ENCODE measurements at regions not wholly inside any gene's neighbourhood (a gene's known extent, or its start where the extent isn't known, plus 50 kb on each side); places are given as distances from the start of the nearest gene placed in this dataset.
"Not testable (repeated sequence)": the region's sequence is repeated elsewhere in the genome, so short reads cannot be mapped to it uniquely, and the experiment has no call there.

DNA sequence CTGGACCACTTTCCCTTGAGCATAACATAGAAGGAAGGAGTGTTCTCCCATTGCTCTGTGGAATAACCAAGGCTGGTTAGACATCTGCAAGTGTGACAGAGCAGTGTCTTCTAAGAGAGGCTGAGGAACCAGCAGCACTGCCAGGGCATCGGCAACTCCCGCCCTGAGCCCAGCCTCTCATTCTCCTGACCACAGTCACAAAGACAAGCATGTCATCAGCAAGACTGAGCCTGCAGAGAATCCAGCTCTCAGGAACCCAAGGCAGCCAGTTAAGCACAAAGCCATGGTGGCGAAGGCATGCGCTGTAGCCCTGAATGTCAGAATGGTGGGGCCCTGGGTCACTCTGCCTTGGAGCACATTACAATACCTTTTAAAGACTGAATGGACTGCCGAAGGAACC is 253.9 kb downstream of the AGTPBP1 start:
- DNase-seq (ENCODE audit: insufficient read length, low spot score) (no peak), FAIRE-seq (no peak)

DNA sequence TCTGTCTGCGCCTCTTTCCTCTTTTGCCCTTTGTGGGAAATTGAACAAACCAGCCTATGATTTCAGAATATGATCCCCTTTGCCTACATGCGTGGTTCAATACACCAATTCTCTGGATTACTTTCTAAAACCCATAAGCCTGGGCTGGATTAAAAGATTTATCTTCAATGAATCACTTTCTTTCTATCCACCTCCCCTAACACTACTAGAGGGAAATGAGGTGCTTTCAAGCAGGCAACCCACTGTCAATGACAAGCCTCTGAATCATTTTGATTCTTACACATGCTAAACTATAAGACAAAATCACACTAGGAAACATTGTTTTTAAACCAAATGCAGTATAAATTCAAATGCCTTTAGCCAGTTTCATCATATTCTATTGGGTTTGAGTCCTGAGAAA is 257.5 kb downstream of the AGTPBP1 start:
- DNase-seq (ENCODE audit: insufficient read length, low spot score) (no peak), FAIRE-seq (no peak)

DNA sequence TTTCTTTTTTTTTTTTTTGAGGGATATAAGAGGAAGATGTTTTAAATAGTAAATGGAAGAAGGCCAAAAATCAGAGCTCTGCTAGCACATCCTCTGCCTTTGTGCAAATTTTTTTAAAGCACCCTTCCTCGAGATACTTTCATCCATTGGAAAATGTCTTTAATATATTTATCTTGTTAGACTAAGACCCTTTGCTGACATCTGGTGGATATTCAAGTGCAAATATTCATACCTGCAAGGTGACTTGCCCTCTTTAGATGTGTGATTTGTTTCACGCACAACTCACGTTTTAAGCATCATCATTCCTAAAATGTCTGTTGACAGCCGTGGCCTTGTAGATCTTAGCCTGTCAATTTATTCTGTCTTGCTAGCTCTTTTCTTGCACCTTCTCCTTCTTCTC is 258.5 kb downstream of the AGTPBP1 start:
- DNase-seq (ENCODE audit: insufficient read length, low spot score) (no peak), FAIRE-seq (no peak)

DNA sequence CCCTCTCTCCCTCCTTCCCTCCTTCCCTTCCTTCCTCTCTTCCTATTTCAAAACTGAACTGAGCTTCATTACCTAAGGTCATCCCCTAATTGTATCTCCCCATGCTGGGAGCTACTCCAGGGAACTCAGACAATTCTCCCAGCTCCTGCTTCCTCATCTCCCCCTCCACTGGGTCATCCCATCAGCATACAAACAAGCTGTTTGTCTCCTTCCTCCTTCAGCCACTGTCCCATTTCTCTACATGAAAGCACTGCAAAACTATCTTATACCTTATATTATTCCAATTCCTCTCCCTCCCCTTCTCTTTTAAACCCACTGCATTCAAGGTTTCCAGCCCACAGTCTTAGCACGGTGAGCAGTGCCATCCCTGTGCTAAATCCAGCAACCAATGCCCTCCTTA is 262.4 kb downstream of the AGTPBP1 start:
- DNase-seq (ENCODE audit: insufficient read length, low spot score) (no peak), FAIRE-seq (no peak)

DNA sequence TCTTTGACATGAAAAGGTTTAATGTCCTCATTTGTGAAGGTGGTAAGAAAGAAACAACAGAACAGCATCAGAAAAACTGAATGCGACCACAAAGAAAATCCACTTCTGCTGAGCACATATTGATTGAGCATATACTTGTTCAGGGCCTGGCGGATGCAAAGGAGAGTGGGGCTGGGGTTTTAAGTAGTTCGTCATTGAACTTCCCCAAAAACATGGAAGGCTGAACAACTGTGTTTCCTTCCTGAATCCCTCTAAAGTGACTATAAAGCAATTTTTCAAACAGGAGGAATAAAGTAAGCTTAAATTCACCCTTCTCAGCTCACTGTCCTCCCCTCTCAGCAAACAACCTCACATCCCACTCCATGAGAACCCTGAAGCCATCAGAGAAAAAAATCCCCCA is 262.9 kb downstream of the AGTPBP1 start:
- DNase-seq (ENCODE audit: insufficient read length, low spot score) (no peak), FAIRE-seq (no peak)

DNA sequence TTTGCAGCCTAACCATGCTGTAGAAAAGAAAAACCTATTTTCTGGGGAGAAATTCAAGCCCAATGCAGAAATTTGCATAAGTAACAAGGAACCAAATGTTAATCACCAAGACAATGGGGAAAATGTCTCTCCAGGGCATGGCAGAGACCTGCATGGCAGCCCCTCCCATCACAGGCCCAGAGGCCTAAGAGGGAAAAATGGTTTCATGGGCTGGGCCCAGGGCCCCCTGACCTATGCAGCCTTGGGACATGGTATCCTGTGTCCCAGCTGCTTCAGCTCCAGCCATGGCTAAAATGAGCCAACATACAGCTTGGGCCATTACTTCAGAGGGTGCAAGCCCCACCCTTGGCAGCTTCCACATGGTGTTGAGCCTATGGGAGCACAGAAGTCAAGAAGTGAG is 266.9 kb downstream of the AGTPBP1 start:
- not testable (repeated sequence) for FAIRE-seq; DNase-seq (ENCODE audit: insufficient read length, low spot score)

DNA sequence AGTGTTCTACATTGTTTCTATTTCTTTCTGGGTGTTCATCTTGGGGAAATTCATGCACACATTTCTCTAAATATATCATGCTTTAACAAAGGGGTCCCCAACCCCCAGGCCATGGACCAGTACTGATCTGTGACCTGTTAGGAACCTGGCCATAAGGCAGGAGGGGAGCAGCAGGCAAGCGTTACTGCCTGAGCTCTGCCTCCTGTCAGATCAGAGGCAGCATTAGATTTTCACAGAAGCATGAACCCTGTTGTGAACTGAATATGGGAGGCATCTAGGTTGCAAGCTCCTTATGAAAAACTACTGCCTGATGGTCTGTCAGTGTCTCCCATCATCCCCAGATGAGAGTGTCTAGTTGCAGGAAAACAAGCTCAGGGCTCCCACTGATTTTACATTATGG is 270.0 kb downstream of the AGTPBP1 start:
- DNase-seq (ENCODE audit: insufficient read length, low spot score): no peak
- FAIRE-seq: no peak

DNA sequence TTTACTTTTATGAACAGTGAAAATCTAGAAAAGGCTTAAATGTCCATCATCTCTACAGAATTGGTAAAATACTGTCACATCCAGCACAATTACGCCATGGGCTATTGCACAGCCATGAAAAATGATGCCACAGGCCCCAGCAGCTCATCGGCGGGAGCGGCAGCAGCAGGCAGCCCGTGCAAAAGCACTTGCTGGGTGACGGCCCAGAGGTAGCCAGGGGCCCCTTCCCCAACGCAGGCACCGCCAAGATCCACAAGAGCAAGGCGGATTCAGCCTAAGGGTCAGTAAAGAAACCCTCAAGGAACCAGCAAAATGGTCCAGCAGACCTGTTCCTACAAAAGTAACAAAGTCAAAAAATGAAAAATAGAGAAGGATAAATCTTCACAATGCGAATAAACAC is 272.7 kb downstream of the AGTPBP1 start:
- FAIRE-seq (no peak), DNase-seq (ENCODE audit: insufficient read length, low spot score) (no peak)

DNA sequence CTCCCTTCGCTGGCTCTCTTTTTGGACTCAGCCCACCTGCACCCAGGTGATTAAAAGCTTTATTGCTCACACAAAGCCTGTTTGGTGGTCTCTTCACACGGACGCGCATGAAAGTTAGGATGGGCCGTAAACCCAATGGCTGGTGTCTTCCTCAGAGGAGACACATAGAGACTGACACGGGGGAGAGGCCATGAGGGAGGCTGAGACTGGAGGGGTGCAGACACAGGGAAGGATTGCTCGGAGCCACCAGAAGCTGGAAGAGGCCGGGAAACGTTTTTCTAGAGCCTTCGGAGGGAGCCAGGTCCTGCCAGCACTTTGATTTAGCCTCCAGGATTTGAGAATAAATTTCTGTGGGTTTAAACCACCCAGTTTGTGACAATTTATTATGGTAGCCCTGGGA is 274.9 kb downstream of the AGTPBP1 start:
- FAIRE-seq (no peak), DNase-seq (ENCODE audit: insufficient read length, low spot score) (no peak)

DNA sequence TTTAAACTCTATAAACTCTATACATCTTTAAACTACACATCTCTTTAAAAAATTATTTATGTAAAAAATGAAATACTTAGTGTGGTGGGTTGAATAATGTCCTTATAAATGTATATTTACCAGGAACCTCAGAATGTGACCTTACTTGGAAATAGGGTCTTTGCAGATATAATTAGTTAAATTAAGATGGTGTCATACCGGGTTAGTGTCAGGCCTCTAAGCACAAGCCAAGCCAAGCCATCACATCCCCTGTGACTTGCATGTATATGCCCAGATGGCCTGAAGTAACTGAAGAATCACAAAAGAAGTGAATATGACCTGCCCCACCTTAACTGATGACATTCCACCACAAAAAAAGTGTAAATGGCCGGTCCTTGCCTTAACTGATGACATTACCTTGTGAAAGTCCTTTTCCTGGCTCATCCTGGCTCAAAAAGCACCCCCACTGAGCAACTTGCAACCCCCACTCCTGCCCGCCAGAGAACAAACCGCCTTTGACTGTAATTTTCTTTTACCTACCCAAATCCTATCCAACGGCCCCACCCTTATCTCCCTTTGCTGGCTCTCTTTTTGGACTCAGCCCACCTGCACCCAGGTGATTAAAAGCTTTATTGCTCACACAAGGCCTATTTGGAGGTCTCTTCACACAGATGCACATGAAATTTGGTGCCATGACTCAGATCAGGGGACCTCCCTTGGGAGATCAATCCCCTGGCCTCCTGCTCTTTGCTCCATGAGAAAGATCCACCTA is 283.5 kb downstream of the AGTPBP1 start:
- FAIRE-seq; DNase-seq (ENCODE audit: insufficient read length, low spot score): not testable (repeated sequence)

DNA sequence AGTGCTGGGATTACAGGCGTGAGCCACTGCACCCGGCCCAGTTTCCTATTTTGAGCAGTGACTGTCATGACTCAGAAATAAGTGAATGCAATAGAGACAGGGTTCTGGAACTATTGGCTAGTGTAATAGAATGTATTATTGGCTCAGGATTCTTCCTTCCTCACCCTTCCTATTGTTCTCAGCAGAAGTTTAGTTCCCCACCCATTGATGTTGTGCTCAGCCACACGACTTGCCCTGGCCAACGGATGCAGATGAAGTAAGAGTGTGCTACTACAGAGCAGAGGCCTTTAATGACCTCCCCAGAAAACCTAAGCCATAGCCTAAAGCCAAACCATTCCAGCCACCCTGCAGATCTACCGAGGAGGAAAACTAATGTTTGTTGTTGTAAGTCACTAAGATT is 287.9 kb downstream of the AGTPBP1 start:
- no peak for FAIRE-seq
- no peak for DNase-seq (ENCODE audit: insufficient read length, low spot score)

DNA sequence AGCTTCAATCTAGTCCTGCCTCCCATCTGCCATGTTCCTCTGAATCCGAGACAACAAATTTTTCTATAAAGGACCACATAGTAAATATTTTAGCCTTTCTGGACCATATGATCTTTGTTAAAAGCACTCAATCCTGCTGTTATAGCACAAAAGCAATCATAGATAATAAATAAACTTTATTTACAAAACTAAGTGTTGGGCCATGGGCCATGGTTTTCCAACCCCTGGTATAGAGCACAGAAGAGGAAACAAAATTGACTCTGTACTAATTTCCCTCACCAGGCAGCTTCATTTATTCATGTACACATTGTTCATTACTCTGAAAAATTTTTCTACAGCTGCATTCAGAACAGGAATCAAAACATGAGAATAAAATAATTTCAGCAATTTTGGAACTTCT is 288.9 kb downstream of the AGTPBP1 start:
- DNase-seq (ENCODE audit: insufficient read length, low spot score): no peak
- no peak for FAIRE-seq

DNA sequence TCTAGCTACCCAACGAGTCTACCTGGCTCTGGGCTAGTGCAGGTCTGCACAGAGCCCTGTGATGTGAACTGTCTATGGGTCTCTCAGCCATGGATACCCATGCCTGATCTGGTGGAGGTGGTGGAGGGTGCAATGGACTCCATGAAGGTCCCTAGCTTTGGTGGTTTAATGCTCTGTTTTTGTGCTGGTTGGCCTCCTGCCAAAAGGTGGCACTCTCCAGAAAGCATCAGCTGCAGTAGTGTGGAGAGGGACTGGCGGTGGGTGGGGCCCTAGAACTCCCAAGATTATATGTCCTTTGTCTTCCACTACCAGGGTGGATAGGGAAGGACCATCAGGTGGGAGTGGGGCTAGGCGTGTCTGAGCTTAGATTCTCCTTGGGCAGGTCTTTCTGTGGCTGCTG is 290.1 kb downstream of the AGTPBP1 start:
- DNase-seq (ENCODE audit: insufficient read length, low spot score) (no peak), FAIRE-seq (no peak)

DNA sequence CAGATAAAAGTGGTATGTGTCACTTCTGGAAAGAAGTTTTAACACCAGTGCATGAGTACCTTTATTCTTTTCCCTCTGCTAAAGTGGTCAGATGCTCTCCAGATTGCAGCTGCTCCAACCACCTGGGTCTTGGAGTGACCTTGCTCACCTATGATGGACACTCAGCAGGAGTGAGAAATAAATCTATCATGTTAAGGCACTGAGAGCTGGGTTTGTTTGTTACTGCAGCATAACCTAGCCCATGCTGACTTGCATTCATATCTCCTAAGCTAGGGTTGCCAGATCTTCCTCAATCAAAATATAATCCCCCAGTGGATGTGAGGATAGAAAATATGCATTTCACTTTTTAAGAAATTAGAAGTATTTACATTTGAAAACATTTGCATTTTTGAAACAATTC is 295.9 kb downstream of the AGTPBP1 start:
- FAIRE-seq (no peak), DNase-seq (ENCODE audit: insufficient read length, low spot score) (no peak)

DNA sequence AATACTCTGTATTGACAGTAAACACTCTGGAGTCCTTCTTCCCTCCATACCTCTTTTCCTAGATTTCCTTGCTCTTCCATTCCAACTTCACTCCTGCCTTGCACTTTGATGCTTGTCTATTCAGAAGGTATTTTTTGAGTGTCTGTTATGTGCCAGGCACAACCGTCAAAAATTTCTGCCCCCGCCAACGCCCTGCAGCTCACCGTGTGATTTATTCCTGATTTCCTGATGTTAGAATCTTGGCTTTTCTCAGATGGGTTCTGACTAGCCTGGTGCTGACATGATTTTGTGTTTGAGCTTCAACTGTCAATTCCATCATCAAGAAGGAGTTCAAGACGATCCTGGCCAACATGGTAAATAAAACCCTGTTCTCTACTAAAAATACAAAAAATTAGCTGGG is 297.5 kb downstream of the AGTPBP1 start:
- no peak for DNase-seq (ENCODE audit: insufficient read length, low spot score)
- no peak for FAIRE-seq

DNA sequence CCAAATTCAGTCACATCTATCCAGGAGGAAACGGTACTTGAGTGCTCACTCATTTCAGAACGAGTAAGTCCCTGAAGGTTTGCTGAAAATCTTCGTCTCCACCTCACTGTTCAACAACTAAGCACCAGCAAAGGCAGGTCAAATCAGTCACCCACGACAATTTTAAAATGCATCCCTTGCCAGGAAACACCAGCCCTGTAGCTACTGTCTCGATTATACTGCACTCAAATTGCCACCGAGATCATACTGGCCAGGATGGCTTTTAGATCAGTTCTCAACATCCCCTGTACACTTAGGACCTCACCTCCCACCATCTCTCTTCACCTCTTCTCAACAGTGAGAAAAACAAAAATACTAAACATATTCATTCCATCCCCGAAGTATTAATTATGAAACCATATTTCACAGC is 298.6 kb downstream of the AGTPBP1 start:
- no peak for FAIRE-seq
- no peak for DNase-seq (ENCODE audit: insufficient read length, low spot score)

DNA sequence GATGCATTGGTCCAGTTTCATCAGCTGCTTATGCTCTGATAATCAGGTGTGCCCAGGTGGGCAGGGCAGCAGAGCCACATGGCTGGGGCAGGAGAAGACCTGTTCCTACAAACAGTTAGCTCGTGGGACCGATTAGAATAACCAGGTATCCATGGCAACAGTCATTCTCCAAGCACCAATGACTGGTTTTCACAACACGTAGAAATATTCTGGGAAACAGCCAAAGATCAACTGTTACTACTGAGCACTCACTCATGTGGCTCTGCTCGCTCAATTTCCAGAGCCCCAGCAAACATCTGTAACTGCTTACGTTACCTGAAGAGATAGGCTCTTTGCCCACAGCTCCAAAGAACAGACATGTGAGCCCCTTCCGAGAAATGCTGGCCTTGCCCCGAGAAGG is 302.0 kb downstream of the AGTPBP1 start:
- FAIRE-seq (no peak), DNase-seq (ENCODE audit: insufficient read length, low spot score) (no peak)

DNA sequence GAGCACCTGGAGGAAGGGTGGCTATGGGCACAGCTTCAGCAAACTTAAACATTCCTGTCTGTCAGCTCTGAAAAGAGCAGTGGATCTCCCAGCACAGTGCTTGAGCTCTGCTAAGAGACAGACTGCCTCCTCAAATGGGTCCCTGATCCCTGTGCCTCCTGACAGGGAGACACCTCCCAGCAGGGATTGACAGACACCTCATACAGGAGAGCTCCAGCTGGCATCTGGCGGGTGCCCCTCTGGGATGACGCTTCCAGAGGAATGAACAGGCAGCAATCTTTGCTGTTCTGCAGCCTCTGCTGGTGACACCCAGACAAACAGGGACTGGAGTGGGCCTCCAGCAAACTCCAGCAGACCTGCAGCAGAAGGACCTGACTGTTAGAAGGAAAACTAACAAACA is 307.8 kb downstream of the AGTPBP1 start:
- not testable (repeated sequence) for DNase-seq (ENCODE audit: insufficient read length, low spot score); FAIRE-seq

DNA sequence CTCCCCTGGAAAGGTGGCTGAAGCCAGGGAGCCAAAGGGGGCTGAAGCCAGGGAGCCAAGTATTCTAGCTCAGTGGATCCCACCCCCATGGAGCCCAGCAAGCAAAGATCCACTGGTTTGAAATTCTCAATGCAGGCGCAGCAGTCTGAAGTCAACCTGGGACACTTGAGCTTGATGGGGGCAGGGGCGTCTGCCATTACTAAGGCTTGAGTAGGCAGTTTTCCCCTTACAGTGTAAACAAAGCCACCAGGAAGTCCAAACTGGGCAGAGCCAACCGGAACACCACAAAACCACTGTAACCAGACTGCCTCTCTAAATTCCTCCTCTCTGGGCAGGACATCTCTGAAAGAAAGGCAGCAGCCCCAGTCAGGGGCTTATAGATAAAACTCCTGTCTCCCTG is 308.2 kb downstream of the AGTPBP1 start:
- not testable (repeated sequence) for DNase-seq (ENCODE audit: insufficient read length, low spot score); FAIRE-seq

DNA sequence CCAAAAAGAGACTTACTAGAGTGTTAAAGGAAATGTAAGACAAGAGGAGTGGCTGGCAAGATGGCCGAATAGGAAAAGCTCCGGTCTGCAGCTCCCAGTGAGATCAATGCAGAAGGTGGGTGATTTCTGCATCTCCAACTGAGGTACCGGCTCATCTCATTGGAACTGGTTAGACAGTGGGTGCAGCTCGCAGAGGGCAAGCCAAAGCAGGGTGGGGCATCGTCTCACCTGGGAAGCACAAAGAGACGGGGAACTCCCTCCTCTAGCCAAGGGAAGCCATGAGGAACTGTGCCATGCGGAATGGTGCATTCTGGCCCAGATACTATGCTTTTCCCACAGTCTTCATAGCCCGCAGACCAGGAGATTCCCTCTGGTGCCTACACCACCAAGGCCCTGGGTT is 308.7 kb downstream of the AGTPBP1 start:
- DNase-seq (ENCODE audit: insufficient read length, low spot score): no peak

DNA sequence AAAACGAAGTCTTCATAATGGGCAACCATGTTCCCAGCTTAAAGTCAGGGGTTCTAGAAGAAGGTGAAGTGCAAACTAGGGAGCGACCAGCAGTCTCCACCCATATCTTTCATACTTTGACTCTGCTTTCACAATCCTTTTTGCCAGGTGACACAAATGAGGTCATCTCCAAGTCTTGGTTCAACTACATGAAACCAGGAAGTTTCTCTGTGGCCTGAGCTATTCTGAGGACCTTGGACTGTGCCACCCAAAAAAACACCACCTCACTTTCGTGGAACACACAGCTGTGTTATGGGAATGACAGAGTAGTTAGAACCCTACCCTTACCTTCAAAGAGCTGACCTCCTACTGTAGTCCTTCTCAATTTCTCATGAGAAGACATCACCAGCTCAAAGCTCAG is 309.2 kb downstream of the AGTPBP1 start:
- DNase-seq (ENCODE audit: insufficient read length, low spot score) (no peak), FAIRE-seq (no peak)

More for the DNA sequence above, 308.7 kb downstream of the AGTPBP1 start:
- no peak for FAIRE-seq

DNA sequence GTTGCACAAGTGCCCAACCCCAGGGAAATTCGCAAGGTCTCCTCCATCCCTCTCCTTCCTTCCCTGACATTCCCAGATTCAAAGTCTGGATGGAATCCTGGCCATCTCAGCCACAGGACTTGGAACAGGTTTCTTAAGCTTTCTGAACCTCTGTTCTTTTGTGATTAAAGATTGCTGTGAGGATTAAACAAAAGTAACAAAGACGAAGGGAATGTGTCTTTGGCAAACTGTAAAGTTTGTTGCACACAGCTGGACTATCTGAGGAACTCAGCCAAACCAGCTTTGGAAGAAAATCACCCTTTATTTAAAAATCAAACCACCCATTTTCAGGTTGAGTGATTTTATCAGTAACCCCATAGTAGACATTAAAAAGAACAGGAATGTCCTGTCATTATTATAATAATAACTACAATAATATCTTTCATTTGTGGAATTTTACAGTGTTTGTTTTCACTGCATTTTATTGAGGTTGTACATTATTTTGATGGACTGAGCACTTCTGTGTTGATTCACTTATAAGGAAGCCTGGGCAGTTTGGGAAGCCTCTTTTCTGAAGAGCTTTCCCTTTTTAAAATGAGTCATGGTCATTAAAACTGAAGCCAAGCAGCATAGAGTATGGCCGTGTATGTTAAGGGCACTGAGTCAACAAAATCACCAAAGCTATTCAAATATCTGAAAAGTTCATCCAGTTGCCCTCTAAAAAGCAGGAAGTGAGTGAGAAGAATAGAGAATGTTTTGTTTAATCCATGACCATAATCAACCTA is 310.2 kb downstream of the AGTPBP1 start:
- DNase-seq (ENCODE audit: insufficient read length, low spot score) (no peak), FAIRE-seq (no peak)

Data from GM19239 (cell line).